HG03432 (cell line): ENCODE measurements at regions not wholly inside any gene's neighbourhood (a gene's known extent, or its start where the extent isn't known, plus 50 kb on each side); places are given as distances from the start of the nearest gene placed in this dataset.

Source experiments
- ATAC-seq: cut with Tn5 transposase; IDR thresholded peaks from one replicate; pipeline ENCODE4 v1.9.1; 2021; ENCODE audit warnings: mild to moderate bottlenecking, moderate library complexity; ENCODE audit not compliant: unreplicated experiment

DNA sequence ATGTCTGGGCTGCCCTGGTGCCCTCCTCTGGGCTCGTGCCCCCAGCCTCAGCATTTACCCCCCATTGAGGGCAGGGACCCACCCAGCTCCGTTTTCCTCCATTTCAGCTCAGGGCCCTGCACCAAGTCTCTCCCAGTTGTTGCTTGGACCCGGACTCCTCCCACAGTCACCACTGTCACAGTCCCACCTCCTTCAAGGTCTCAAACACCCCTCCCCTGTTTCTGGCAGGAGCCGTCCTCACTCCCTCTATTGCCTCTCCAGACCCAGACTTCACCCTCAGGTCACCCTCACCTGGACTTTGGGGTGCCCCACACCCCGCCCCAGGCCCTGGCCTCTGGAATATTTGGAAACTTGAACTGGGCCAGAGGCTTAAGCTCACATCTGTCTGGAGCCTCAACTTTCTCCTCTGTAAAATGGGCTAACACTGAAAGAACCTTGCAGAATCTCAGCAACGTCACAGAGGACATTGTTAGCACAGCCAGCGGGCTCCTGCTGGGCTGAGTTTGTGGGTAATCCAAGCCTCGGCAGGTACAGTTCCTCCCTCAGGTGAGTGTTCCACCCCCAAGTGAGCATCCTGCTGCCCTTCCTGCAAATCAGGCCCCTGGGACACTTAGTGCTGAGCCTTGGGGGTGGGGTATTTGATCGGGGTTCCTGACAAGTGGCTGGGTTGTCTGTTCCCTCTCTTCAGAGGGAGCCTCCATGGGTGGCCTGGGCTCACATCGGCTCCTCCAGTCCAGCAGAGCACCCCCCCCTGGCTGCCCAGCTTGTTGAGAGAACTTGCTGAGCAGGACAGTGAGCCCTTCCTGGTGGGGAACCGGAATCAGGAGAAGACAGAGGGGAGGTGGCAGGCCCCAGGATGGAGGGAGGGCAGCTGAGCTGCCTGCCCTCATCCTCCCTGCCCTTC, 130.1 kb downstream of the C9orf50 start:
- no peak for ATAC-seq

DNA sequence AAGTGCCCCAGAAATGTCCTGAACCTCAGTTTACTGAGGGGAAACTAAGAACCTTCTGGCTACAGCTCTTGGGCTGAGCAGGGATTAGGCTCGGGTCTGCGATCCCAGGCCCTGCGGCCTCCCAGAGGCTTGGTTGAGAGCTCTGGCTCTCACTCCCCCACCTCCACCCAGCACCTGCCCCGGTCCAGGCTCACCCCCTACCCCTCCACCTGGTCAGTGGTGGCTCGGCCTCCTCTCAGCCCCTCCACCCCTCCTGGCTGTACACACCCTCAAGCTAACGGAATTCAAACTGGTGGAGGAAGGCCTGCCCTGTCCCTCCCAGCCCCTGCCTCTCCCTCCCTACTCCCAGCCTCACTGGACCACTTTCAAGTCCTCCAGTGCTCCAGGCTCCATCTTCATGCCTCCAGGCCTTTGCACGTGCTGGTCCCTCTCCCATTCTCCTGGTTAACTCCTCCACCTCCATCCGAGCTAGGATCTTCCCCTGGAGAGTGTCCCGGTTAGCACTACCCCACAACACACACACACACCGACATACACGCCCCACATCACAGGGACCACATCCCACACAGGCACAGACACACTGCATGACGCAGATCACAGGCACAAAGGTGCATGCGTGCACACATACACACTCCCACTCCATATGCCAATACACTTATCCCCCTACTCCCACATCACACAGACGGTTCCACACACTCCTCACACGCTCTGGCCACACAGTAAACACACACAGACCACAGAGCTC, 130.9 kb downstream of the C9orf50 start:
- no peak for ATAC-seq

DNA sequence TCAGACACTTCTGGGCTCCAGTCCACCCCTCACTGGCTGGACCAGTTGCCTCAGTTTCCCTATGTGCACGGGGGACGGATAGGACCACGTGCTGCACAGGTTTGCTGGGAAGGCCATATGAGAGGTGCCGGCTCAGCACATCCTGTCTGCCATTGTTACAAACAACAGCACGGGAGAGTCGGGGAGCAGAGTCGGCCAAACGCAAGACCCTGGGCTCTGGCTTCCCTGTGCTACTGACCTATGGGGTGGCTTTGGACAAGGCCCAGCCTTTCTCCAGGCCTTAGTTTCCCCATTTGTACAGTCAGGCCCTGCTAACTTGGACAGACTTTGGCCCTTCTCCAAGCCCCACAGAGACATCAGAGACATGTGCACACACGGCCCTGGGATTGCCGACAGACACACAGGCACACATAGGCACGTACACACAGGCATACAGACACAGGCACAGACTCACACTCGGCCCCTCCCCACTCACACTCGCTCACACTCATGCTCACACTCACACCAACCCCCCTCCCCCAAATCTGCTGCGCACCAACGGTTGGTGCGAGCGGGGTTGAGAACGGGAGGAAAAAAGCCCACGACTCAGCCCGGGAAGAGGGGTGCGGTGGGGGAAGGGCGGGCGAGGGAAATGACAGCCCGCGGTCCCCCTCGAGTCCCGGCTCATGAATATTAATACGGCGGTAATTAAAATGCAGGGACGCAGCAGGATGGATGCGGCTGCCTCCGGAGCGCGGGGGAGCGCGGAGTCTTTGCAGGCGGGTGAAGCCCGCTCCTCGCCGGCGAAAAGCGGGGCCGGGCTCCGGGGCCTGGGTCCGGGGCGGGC, 133.0 kb downstream of the C9orf50 start:
- ATAC-seq, result peak; percentile 4

DNA sequence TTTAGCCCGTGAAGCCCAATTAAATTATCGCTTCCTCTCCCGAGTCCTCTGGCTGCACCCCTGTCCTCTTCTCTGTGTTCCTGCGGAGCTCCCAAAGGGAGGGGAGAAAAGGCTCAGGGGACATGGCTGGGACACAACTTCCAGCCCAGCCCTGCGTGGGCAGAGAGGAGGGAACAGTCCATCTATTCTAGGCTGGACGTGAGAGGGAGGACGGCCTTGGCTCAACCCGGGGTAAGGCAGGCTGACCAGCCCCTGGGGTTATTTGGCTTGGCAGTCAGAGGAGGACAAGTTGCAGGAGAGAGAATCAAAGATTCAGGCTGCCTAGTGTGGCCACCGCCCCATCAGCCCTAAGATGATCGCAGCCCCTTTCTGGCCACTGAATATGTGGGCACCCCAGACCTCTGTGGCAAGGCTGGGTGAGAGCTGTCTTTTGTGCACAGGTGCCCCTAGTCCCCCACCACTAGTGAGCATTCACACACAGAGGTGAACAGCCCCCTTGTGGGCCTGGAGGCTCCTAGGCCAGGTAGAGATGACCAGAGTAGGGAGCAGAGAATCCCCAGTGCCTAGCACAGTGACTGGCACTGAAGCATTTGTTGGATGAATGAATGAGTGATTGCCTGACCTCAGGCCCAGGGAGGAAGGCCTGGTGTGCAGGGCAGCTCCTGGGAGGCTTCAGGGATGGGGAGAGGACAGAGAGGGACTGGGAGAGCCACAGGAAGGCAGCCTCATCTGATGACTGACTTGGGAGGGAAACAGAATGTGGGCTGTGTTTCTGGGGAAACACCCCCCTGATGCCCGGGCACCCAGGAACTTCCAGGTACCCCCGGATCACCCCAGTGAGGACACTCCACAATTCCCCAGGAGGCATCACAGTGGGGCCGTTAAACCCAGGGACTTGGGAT, 133.9 kb downstream of the C9orf50 start:
- ATAC-seq, result no peak

DNA sequence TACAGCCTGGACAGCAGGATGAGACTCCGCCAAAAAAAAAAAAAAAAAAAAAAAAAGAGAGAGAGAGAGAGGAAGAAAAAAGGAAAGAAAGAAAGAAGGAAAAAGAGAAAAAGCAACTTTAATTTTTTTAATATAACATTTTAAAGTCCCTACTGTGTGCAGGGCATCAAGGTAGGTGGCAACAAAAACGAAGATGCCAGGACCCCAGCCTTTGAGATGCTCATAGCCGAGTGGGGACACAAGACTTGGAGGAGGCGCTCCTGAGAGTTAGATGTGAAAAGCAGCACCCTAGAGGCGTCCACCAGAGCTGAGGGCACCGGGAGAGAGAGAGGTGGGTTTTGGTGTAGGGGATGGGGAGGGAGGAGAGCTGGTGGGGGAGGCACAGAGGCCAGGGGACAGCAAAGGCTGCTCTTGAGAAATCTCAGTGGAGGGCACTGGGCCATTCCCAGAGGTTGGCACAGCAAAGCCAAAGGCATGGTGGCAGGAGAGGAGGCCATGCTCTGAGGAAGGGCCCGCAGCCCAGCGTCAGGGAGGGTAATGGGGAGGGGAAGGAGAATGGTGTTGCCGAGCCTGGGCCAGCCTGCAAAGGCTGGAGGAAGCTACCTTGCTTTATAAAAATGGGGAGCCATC, 135.6 kb downstream of the C9orf50 start:
- no peak for ATAC-seq

DNA sequence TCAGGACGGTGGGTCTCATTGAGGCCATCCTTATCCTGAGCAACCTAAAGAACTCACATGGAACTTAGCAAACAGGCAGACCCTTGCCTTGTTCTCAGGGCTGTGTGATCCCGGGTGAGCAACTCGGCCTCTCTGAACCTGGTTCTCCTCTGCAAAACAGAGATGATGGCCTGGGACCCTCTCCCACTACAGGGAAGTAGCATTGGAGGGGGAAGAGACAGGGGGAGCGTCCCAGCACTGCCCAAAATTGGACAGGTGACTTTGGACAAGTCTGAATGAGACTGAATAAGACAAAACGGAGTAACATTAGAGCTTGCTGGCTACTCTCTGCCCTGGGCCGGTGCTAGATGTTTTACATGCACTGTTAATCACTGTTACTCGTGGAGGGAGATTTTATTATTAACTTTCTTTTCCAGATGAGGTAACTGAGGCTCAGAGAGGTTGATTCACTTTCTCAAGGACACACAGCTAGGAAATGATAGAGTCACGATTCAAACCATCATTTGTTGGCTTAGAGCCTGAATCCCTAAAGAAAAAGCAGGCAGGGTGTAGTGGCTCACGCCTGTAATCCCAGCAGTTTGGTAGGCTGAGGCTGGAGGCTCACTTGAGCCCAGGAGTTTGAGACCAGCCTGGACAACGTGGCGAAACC, 136.4 kb downstream of the C9orf50 start:
- ATAC-seq, result no peak

DNA sequence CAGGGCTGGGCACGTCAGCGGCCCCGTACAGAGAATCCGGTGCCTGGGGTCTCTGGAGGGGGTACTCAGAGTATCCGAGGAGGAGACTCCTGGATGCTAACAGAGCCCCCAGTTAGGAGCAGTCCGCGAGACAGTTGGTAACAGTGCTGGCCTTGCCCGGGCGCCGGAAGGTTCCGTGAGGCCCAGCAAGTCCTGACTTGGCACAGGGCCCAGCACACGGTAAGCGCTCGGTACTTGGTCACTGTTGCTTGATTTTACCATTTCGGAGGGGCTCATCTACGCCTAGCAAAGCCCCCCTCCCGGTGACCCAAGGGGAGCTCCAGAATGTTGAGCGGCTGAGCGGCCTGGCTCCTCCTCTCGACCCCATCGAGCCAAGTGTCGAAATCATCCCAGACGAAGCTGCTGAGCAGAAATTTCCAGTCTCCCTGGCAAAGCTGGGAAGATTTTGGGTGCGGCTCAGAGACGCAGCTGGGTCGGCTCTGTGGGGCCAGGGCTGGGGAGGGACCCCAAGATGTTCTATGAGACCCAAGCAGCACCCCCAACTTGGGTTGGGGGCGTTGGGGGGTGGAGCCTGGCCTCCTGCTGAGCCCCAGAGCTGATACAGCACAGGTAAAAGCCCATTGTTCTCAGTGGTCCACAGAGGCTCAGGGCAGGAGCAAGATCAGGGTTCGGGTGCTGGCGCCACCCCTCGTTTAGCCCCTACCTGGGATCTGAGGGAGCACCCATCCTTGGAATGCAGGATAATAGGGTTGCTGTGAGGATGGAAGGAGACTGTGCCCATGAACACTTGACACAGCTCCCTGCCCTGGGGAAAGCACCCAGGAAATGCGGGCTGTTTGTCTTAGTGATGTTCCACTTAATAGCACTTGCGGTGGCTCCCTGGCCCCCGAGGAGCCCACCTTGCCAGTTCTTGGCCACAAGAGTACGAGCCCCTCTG, 137.2 kb downstream of the C9orf50 start:
- no peak for ATAC-seq

DNA sequence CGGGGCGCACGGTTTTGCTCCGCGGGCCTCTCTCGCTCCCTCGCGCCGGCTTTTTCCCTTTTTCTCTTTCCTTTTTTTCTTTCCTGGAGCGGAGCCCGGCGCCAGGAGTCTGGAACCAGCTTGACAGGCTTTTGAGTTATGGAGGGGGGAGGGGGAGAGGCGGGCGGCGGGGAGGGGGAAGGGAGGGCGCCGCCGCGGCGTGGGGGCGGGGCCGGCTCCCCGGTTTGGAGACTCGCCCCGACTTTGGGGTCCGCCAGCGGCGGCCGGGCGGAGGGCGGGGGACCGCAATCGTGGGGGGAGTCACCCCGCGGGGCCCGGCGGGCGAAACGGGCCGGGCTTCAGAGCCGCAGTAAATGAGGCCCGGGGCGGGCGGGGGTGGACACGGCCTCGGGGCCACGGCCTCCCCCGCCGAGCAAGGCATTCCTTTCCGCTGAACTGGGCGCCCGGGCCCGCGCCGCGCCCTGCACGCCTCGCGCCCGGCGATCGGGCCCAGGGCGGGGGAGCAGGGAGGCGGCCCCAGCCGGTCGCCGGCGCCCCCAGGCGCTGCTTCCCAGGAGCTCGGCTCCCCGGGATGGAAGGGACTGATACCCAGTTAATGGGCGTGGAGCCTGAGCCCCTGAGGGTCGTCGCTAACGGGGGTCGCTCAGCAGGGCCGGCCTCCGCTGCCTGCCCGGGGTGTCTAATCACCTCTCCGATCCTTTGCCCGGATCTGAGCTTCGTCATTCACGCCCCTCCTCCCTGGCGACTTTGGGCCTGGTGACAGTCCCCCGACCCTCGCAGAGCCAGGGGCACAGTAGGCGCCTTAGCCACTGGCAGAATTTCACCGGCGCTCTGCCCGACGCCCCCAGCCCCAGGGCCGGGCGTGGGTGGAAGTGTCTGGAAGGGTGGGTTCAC, 138.1 kb downstream of the C9orf50 start:
- no peak for ATAC-seq

DNA sequence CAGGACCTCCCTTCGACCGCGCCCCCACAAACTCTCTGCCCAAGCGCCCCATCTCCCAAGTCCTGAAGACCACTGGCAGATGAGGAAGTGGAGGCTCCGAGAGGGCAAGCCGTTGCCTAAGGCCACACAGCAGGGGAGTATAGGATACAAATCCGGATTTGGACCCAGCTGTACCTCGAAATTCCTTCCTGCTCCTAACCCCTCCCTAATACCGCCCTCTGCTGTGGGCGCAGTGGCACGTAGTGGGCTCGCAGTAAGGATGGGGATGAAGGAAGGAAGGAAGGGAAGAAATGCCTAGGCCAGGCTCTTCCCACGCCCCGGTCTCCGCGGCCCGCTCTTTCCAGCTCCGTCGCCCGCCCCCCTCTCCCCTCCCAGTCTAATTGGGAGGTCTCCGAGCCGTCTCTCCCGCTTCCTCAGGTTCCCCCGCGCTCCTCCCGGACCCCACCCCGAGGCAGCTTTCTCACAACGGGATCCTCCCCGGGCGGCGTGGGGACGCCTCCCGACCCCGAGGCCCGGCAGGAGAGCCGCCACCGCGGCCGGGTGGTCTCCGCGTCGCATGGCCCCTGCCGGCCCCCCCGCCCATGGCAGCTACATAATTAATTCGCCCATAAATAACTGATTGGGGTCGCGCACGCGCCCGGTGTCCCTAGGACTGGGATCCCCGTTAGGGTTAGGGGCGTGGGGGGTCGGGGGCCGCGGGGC, 138.9 kb downstream of the C9orf50 start:
- no peak for ATAC-seq

DNA sequence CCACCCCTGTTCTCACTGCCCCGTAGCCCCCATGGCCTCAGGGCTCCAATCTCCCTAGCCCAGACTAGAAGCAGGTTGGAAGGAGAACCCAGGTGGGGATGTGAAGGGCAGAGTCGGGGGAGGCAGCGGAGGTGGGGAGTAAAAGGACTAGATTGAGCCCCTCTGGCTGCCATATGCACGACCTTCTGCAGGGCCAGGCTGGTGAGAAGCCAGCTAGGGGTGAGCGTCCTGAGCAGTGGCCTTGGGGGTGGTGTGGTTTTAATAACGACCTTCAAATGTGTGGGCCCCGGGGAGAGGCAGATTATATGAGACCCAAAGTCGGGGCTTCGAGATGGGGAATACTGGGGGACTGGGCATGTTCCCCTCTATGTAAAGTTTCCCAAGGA, 139.5 kb downstream of the C9orf50 start:
- ATAC-seq, result no peak

DNA sequence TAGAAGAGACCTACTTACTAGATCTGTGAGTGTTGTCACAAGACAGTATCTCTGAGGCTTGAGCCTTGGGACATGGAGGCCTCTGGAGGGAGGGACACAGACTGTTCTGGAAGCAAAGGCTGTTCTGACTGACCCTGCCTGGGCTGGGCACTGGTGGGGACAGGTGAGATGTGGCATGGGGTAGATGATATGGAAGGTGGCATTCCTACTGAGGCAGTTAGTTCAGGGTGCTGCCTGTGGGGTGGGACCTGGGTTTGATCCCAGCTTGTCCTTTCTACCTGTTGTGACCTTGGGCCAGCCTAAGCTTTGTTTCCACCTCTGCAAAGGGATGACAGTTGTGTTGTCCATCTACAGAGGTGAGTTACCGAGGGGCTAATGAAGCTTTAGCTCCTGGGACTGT, 140.2 kb downstream of the C9orf50 start:
- ATAC-seq, result no peak

DNA sequence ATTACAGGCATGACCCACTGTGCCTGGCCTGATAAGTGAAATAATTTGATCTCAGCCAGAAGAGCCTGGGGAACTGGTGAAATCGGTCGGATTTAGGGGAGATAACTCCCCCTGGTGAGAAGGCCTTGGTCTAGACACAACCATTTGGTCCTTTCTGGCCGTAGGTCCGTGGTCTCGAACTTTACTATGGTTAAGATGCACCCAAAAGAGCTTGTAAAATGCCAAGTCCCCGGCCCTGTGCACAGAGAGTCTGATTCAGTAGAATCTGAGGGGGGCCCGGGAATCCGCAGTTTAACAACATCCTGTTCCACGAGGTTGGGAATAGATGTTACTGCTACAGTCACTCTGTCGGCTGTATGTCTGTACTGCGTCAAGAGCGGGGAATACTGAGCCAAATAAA, 140.7 kb downstream of the C9orf50 start:
- no peak for ATAC-seq

DNA sequence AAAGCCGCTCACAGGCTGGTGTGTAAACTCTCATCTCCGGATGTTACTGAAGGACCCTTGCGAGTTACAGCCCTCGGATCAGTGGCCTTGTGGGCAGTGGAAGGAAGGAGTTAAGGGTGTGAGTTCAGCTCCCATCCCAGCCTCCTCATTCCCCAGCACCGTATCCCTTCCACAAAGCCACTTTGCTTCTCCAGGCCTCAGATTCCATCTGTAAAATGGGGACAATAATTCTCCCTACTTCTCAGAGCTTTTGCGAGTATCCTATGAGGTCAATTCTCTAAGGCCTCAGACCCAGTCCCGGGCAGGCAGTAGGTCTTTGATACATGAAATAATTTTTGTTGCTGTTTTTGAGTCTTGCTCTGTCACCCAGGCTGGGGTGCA, 141.3 kb downstream of the C9orf50 start:
- no peak for ATAC-seq

DNA sequence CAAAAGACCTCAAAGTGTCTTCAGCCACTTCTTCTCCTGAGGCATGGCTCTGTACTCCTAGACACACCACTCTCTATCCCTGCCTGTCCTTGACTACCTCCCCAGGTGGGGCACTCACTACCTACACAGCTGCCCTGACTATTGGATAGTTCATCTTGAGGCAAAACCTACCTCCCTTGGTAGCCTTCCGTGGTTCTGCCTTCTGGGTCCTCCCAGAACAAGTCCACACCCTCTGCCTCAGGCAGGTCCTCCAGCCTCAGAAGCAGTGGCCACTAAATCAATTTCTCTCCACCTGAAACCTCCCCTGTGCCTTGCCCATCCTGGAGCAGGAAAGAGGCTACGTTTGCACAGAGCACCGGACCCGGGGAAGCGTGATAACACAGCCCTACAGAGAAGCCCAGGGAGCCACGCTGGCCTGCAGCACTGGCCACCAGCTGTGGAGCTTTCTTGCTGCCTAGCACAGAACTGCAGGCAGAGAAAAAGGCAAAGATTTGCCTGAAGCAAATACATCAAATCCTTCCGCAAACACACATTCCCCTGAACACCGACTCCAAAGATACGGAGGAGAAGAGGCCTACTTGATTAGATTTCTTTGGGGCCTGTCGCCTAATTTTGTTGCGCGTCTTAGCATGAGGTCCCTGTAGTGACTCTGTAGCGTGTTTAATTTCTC, 141.8 kb downstream of the C9orf50 start:
- ATAC-seq, result no peak

DNA sequence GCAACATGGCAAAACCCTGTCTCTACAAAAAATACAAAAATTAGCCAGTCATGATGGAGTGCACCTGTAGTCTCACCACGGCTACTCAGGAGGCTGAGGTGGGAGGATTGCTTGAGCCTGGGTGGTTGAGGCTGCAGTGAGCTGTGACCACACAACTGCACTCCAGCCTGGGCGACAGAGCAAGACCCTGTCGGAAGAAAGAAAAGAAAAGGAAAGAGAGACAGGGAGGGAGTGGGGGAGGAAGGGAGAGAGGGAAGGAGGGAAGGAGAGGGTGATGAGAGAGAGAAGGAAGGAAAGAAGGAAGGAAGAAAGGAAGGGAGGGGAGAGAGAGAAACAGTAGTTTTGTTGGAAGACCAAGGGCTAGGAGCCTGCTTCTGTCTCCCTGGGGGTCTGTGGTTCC, 142.4 kb downstream of the C9orf50 start:
- ATAC-seq, result no peak
